GM23338 (cell line): ENCODE measurements at regions not wholly inside any gene's neighbourhood (a gene's known extent, or its start where the extent isn't known, plus 50 kb on each side); places are given as distances from the start of the nearest gene placed in this dataset.
"Not testable (repeated sequence)": the region's sequence is repeated elsewhere in the genome, so short reads cannot be mapped to it uniquely, and the experiment has no call there.

Experiments used
- ATAC-seq: fragments of 200-7000 bp; cut with Tn5 transposase; 3 replicates; pipeline ENCODE4 v1.9.1; 2020
- DNase-seq: peaks from one replicate; pipeline ENCODE4 v3.0.0-alpha.2; 2015; ENCODE audit warnings: low spot score
- H2AFZ ChIP-seq: fragments of 200-600 bp; sonication (generic); 2 replicates; pipeline ENCODE4 v1.8.0; 2016; ENCODE audit warnings: antibody characterized with exemption, mild to moderate bottlenecking, moderate library complexity
- H3F3A ChIP-seq: fragments of 200-600 bp; sonication (generic); replicated peaks from 2 replicates; pipeline ENCODE4 v1.8.0; 2017; ENCODE audit warnings: antibody characterized with exemption, mixed run types, low read depth
- H3K27ac ChIP-seq: fragments of 200-600 bp; sonication (generic); 2 replicates; pipeline ENCODE4 v1.6.1; 2016; ENCODE audit warnings: low read depth
- H3K27me3 ChIP-seq: fragments of 200-600 bp; sonication (generic); 2 replicates; pipeline ENCODE4 v1.8.0; 2016; ENCODE audit warnings: mild to moderate bottlenecking, mixed run types, moderate library complexity; ENCODE audit not compliant: insufficient read depth
- H3K36me3 ChIP-seq: fragments of 200-600 bp; sonication (generic); 2 replicates; pipeline ENCODE4 v1.8.0; 2016; ENCODE audit warnings: mild to moderate bottlenecking; ENCODE audit not compliant: insufficient read depth
- H3K4me1 ChIP-seq: fragments of 200-600 bp; sonication (generic); 2 replicates; pipeline ENCODE4 v1.8.0; 2016; ENCODE audit warnings: mild to moderate bottlenecking, moderate library complexity; ENCODE audit not compliant: insufficient read depth
- H3K4me2 ChIP-seq: fragments of 200-600 bp; sonication (generic); 2 replicates; pipeline ENCODE4 v1.7.1; 2017; ENCODE audit warnings: mixed run types
- H3K4me3 ChIP-seq: fragments of 200-600 bp; sonication (generic); 2 replicates; pipeline ENCODE4 v1.6.1; 2016; ENCODE audit warnings: mixed run types
- H3K79me2 ChIP-seq: fragments of 200-600 bp; sonication (generic); replicated peaks from 2 replicates; pipeline ENCODE4 v1.8.0; 2017; ENCODE audit warnings: mild to moderate bottlenecking; ENCODE audit not compliant: insufficient read depth
- H3K9me2 ChIP-seq: fragments of 200-600 bp; sonication (generic); 2 replicates; pipeline ENCODE4 v1.8.0; 2017; ENCODE audit not compliant: insufficient read depth
- H4K20me1 ChIP-seq: fragments of 200-600 bp; sonication (generic); replicated peaks from 2 replicates; pipeline ENCODE4 v1.8.0; 2017; ENCODE audit warnings: mild to moderate bottlenecking; ENCODE audit not compliant: insufficient read depth
- H3K27ac Mint-ChIP-seq: 2 replicates; pipeline ENCODE4 v1.8.0; 2020; ENCODE audit warnings: inconsistent platforms, mild to moderate bottlenecking, moderate library complexity, mixed read lengths
- H3K27me3 Mint-ChIP-seq: 3 replicates; pipeline ENCODE4 v1.8.0; 2022; ENCODE audit warnings: low read depth, mild to moderate bottlenecking, moderate library complexity, mixed read lengths, inconsistent platforms; ENCODE audit not compliant: insufficient read depth, poor library complexity
- H3K36me3 Mint-ChIP-seq: 3 replicates; pipeline ENCODE4 v1.8.0; 2021; ENCODE audit warnings: low read depth, mild to moderate bottlenecking, inconsistent platforms, moderate library complexity, mixed read lengths
- H3K4me1 Mint-ChIP-seq: 3 replicates; pipeline ENCODE4 v1.8.0; 2020; ENCODE audit warnings: mild to moderate bottlenecking, inconsistent platforms, mixed read lengths
- H3K4me3 Mint-ChIP-seq: 3 replicates; pipeline ENCODE4 v1.8.0; 2021; ENCODE audit warnings: moderate library complexity, mild to moderate bottlenecking, inconsistent platforms, mixed read lengths
- H3K9me3 Mint-ChIP-seq: 3 replicates; pipeline ENCODE4 v1.8.0; 2020; ENCODE audit warnings: moderate library complexity, mild to moderate bottlenecking, inconsistent platforms, mixed read lengths
- CREB1 ChIP-seq: fragments of 250-450 bp; sonication (Bioruptor Pico); IDR thresholded peaks from 2 replicates; pipeline ENCODE4 v1.5.0; 2020; ENCODE audit warnings: low read depth, mild to moderate bottlenecking, moderate library complexity
- EZH2 ChIP-seq: fragments of 200-600 bp; sonication (generic); IDR thresholded peaks from one replicate; pipeline ENCODE4 v1.8.0; 2017; ENCODE audit warnings: antibody characterized with exemption, mild to moderate bottlenecking, low read depth; ENCODE audit not compliant: unreplicated experiment
- JUNB ChIP-seq: IDR thresholded peaks from one replicate; pipeline ENCODE4 v1.6.1; 2016; ENCODE audit warnings: antibody characterized with exemption; ENCODE audit not compliant: unreplicated experiment
- NANOG ChIP-seq: IDR thresholded peaks from 2 replicates; pipeline ENCODE4 v1.6.1; 2016; ENCODE audit warnings: antibody characterized with exemption, borderline replicate concordance
- REST ChIP-seq: IDR thresholded peaks from one replicate; pipeline ENCODE4 v1.6.1; 2018; ENCODE audit warnings: antibody characterized with exemption; ENCODE audit not compliant: unreplicated experiment
- STAT1 ChIP-seq: IDR thresholded peaks from one replicate; pipeline ENCODE4 v1.6.1; 2016; ENCODE audit warnings: antibody characterized with exemption; ENCODE audit not compliant: unreplicated experiment
- ZNF114 ChIP-seq: fragments of 250-450 bp; sonication (Bioruptor Pico); IDR thresholded peaks from 2 replicates; pipeline ENCODE4 v1.5.0; 2020; ENCODE audit warnings: mild to moderate bottlenecking, moderate library complexity
- ZNF462 ChIP-seq: fragments of 250-450 bp; sonication (Bioruptor Pico); IDR thresholded peaks from 2 replicates; pipeline ENCODE4 v1.5.0; 2020; ENCODE audit warnings: mild to moderate bottlenecking, moderate library complexity

GRCh38 chrX:74030766-74031165, 178.3 kb upstream of the XIST start:
- not testable (repeated sequence) for H3K4me3 ChIP-seq, H3K36me3 Mint-ChIP-seq, H3K79me2 ChIP-seq, H3K4me3 Mint-ChIP-seq, H3F3A ChIP-seq, H3K4me1 ChIP-seq, H3K27me3 Mint-ChIP-seq, H3K36me3 ChIP-seq, H3K9me2 ChIP-seq, ATAC-seq, H3K4me2 ChIP-seq, H2AFZ ChIP-seq, H3K27ac ChIP-seq, DNase-seq, H3K4me1 Mint-ChIP-seq, H3K27ac Mint-ChIP-seq, H3K27me3 ChIP-seq, H4K20me1 ChIP-seq
- H3K9me3 Mint-ChIP-seq = peaks cover 14% of the 10 kb centered on the region; the same call in 2 of the 3 replicates

- H3K9me2 ChIP-seq, H3K27ac ChIP-seq, H3K79me2 ChIP-seq, H3K4me3 ChIP-seq, H3K4me1 Mint-ChIP-seq, H3F3A ChIP-seq, H3K4me1 ChIP-seq, H3K27me3 ChIP-seq, H2AFZ ChIP-seq, H3K4me2 ChIP-seq, H3K36me3 ChIP-seq, H4K20me1 ChIP-seq, DNase-seq, ATAC-seq, H3K27ac Mint-ChIP-seq, H3K27me3 Mint-ChIP-seq, H3K4me3 Mint-ChIP-seq: not testable (repeated sequence)
- Mint-ChIP-seq H3K9me3 (peaks cover 42% of the 10 kb centered on the region), H3K36me3 (peaks cover 39% of the 10 kb centered on the region)
Measured at GRCh38 chrX:74025145-74025544, 172.6 kb upstream of the XIST start.

GRCh38 chrX:74023203-74023602, 170.7 kb upstream of the XIST start:
- Histone ChIP-seq H3K79me2 (no peaks in the 10 kb centered on the region), H3K4me2 (no peak overlapping the region), H2AFZ (no peak overlapping the region), H3K27ac (no peak overlapping the region), H3F3A (no peaks in the 10 kb centered on the region), H3K36me3 (no peaks in the 10 kb centered on the region), H3K4me3 (no peak overlapping the region), H3K27me3 (no peaks in the 10 kb centered on the region), H3K9me2 (no peaks in the 10 kb centered on the region; the same call in 1 of the 2 replicates), H3K4me1 (no peaks in the 10 kb centered on the region), H4K20me1 (no peaks in the 10 kb centered on the region)
- Mint-ChIP-seq H3K4me3 (no peak overlapping the region), H3K27me3 (no peaks in the 10 kb centered on the region), H3K9me3 (peaks cover 53% of the 10 kb centered on the region), H3K27ac (no peak overlapping the region), H3K4me1 (no peaks in the 10 kb centered on the region), H3K36me3 (peaks cover 57% of the 10 kb centered on the region)
- DNase-seq = no peak
- no peak for ATAC-seq
- TF ChIP-seq STAT1 = no peak
- no peak for TF ChIP-seq CREB1 (CRISPR knock-in tag)
- TF ChIP-seq NANOG = no peak
- no peak for TF ChIP-seq EZH2
- TF ChIP-seq JUNB = no peak
- no peak for TF ChIP-seq REST
- TF ChIP-seq ZNF114 (CRISPR knock-in tag) = no peak
- no peak for TF ChIP-seq ZNF462 (CRISPR knock-in tag)
